T-cell (primary cell): ENCODE measurements at regions not wholly inside any gene's neighbourhood (a gene's known extent, or its start where the extent isn't known, plus 50 kb on each side); places are given as distances from the start of the nearest gene placed in this dataset.

Experiments used
- ATAC-seq, 4 experiments: fragments of 200-7000 bp in 3 of 4; fragments of 150-1000 bp in 1 of 4; cut with Tn5 transposase; replicated peaks in 1 of 4; 1 replicate in 3 of 4; 2 replicates in 1 of 4; pipeline ENCODE4 v1.10.0; 2021; ENCODE audit warnings: moderate library complexity in 3 of 4, mild to moderate bottlenecking in 2 of 4, moderate number of reproducible peaks in 1 of 4
- CTCF ChIA-PET, 2 donors: fragments of 300-600 bp; sonication (Branson Sonifier 250); formaldehyde crosslinking; loops; one replicate each; lab custom pipeline; 2022; ENCODE audit warnings: antibody characterized with exemption in 2 of 2; lab: Charles Lee
- POLR2A ChIA-PET, 2 donors: fragments of 300-600 bp; sonication (Branson Sonifier 250); formaldehyde crosslinking; loops; one replicate each; lab custom pipeline; 2022; ENCODE audit warnings: antibody characterized with exemption in 2 of 2; lab: Charles Lee
- DNase-seq, 35 experiments: peaks; one replicate each; pipeline versions ENCODE4 v3.0.0 to v3.0.0-alpha.2; 2013 to 2023
- H3K27ac ChIP-seq: one replicate; pipeline ENCODE4 v1.5.1; 2013; ENCODE audit warnings: low read length
- H3K27me3 ChIP-seq, 2 experiments: replicated peaks in 1 of 2; 1 replicate in 1 of 2; 2 replicates in 1 of 2; pipeline versions ENCODE4 v1.6.1 to v1.7.0; 2013; ENCODE audit warnings: low read length in 1 of 2, mixed read lengths in 1 of 2; ENCODE audit not compliant: control insufficient read depth in 2 of 2, insufficient read depth in 2 of 2; ENCODE audit errors: extremely low read depth in 1 of 2
- H3K36me3 ChIP-seq, 2 donors: 1 replicate in 1 of 2; 2 replicates in 1 of 2; pipeline versions ENCODE4 v1.6.1 to v1.7.0; 2013; ENCODE audit warnings: low read length in 1 of 2; ENCODE audit not compliant: control insufficient read depth in 2 of 2, insufficient read depth in 1 of 2; ENCODE audit errors: extremely low read depth in 1 of 2
- H3K4me1 ChIP-seq, 2 experiments: 1 replicate in 1 of 2; 2 replicates in 1 of 2; pipeline versions ENCODE4 v1.6.1 to v1.7.0; 2013; ENCODE audit warnings: low read length in 2 of 2, mixed read lengths in 1 of 2; ENCODE audit not compliant: insufficient read depth in 2 of 2, control insufficient read depth in 1 of 2; ENCODE audit errors: extremely low read depth in 1 of 2
- H3K4me3 ChIP-seq, 2 donors: 1 replicate in 1 of 2; 2 replicates in 1 of 2; pipeline versions ENCODE4 v1.5.1 to v1.7.0; 2013; ENCODE audit warnings: mild to moderate bottlenecking in 2 of 2, low read length in 1 of 2, moderate library complexity in 1 of 2; ENCODE audit not compliant: control insufficient read depth in 1 of 2; ENCODE audit errors: extremely low read depth in 1 of 2
- H3K9me3 ChIP-seq: 2 replicates; pipeline ENCODE4 v1.7.0; 2013
- H3K27ac Mint-ChIP-seq, 2 donors: one replicate each; pipeline ENCODE4 v1.8.0; 2020 to 2021; ENCODE audit warnings: mild to moderate bottlenecking in 2 of 2, mixed read lengths in 2 of 2
- H3K27me3 Mint-ChIP-seq, 2 donors: one replicate each; pipeline ENCODE4 v1.8.0; 2021 to 2022; ENCODE audit warnings: mixed read lengths in 2 of 2
- H3K36me3 Mint-ChIP-seq: one replicate; pipeline ENCODE4 v1.8.0; 2021; ENCODE audit warnings: mixed read lengths
- H3K4me1 Mint-ChIP-seq, 3 donors: one replicate each; pipeline ENCODE4 v1.8.0; 2020 to 2022; ENCODE audit warnings: mixed read lengths in 3 of 3, mild to moderate bottlenecking in 1 of 3
- H3K4me3 Mint-ChIP-seq, 3 donors: one replicate each; pipeline ENCODE4 v1.8.0; 2020 to 2022; ENCODE audit warnings: mild to moderate bottlenecking in 3 of 3, mixed read lengths in 3 of 3, moderate library complexity in 3 of 3
- H3K9me3 Mint-ChIP-seq, 3 donors: one replicate each; pipeline ENCODE4 v1.8.0; 2020 to 2022; ENCODE audit warnings: mixed read lengths in 3 of 3
- WGBS: methylation state at CpG from one replicate; pipeline ENCODE4 v1.1.5; 2013; ENCODE audit warnings: missing lambda C conversion rate; ENCODE audit not compliant: insufficient coverage; 5-methylcytosine and 5-hydroxymethylcytosine counted together

- H3K27ac ChIP-seq = no peak overlapping the region
- no peaks in the 10 kb centered on the region for H3K4me1 ChIP-seq
- no peak overlapping the region for H3K4me3 ChIP-seq
- 100% methylated on average over 3 of the region's 3 CpGs for WGBS
- DNase-seq (no peak), ATAC-seq (no peak)
- peaks cover 0 to 6% of the 10 kb centered on the region in 2 experiments for H3K27me3 ChIP-seq
- H3K9me3 Mint-ChIP-seq = no peaks in the 10 kb centered on the region
- ChIA-PET POLR2A (no interaction called here), CTCF (no interaction called here)
- no peaks in the 10 kb centered on the region for H3K36me3 ChIP-seq
- no peak overlapping the region for H3K4me3 Mint-ChIP-seq
- no peaks in the 10 kb centered on the region for H3K4me1 Mint-ChIP-seq
- peaks cover 36 to 45% of the 10 kb centered on the region in 2 donors for H3K27me3 Mint-ChIP-seq
- H3K27ac Mint-ChIP-seq = no peak overlapping the region
- H3K9me3 ChIP-seq = no peaks in the 10 kb centered on the region
- no peaks in the 10 kb centered on the region for H3K36me3 Mint-ChIP-seq
Observed at GRCh38 chr11:134879931-134880330, 467.9 kb upstream of the B3GAT1 start.

- no peak for ATAC-seq
- Histone ChIP-seq H3K9me3 (no peaks in the 10 kb centered on the region), H3K27ac (no peak overlapping the region), H3K4me3 (no peak overlapping the region), H3K27me3 (peaks cover 0 to 6% of the 10 kb centered on the region in 2 experiments), H3K36me3 (no peaks in the 10 kb centered on the region), H3K4me1 (no peaks in the 10 kb centered on the region)
- H3K9me3 Mint-ChIP-seq = no peaks in the 10 kb centered on the region
- DNase-seq = no peak
- WGBS = 71% methylated on average over 4 of the region's 4 CpGs
- no peaks in the 10 kb centered on the region for H3K4me1 Mint-ChIP-seq
- POLR2A ChIA-PET = no interaction called here
- H3K27ac Mint-ChIP-seq = no peak overlapping the region
- CTCF ChIA-PET = no interaction called here
- H3K36me3 Mint-ChIP-seq = no peaks in the 10 kb centered on the region
- peaks cover 38 to 48% of the 10 kb centered on the region in 2 donors for H3K27me3 Mint-ChIP-seq
- H3K4me3 Mint-ChIP-seq = no peak overlapping the region
Observed at GRCh38 chr11:134879341-134879740, 467.3 kb upstream of the B3GAT1 start.

- no peaks in the 10 kb centered on the region for H3K4me1 ChIP-seq
- H3K27me3 Mint-ChIP-seq = peaks cover 38 to 47% of the 10 kb centered on the region in 2 donors
- H3K4me1 Mint-ChIP-seq = no peaks in the 10 kb centered on the region
- H3K27ac Mint-ChIP-seq = no peak overlapping the region
- H3K4me3 Mint-ChIP-seq = no peak overlapping the region
- no peak for ATAC-seq
- no peaks in the 10 kb centered on the region for H3K36me3 Mint-ChIP-seq
- no peaks in the 10 kb centered on the region for H3K36me3 ChIP-seq
- H3K9me3 Mint-ChIP-seq = no peaks in the 10 kb centered on the region
- H3K4me3 ChIP-seq = no peak overlapping the region
- 58% methylated on average over 5 of the region's 6 CpGs for WGBS
- no peaks in the 10 kb centered on the region for H3K9me3 ChIP-seq
- peaks cover 0 to 6% of the 10 kb centered on the region in 2 experiments for H3K27me3 ChIP-seq
- H3K27ac ChIP-seq = no peak overlapping the region
- CTCF ChIA-PET = no interaction called here
- POLR2A ChIA-PET = no interaction called here
- DNase-seq = no peak
Observed at GRCh38 chr11:134878785-134879184, 466.7 kb upstream of the B3GAT1 start.

- Histone ChIP-seq H3K27me3 (no peaks in the 10 kb centered on the region), H3K36me3 (no peaks in the 10 kb centered on the region), H3K4me3 (no peak overlapping the region), H3K4me1 (no peaks in the 10 kb centered on the region), H3K9me3 (no peaks in the 10 kb centered on the region), H3K27ac (no peak overlapping the region)
- no peak for ATAC-seq
- Mint-ChIP-seq H3K36me3 (no peaks in the 10 kb centered on the region), H3K4me3 (no peak overlapping the region), H3K4me1 (no peaks in the 10 kb centered on the region), H3K9me3 (no peaks in the 10 kb centered on the region), H3K27ac (no peak overlapping the region), H3K27me3 (peaks cover 35 to 40% of the 10 kb centered on the region in 2 donors)
- 89% methylated on average over 3 of the region's 8 CpGs for WGBS
- CTCF ChIA-PET = no interaction called here
- POLR2A ChIA-PET = no interaction called here
- no peak for DNase-seq
Observed at GRCh38 chr11:134876226-134876625, 464.2 kb upstream of the B3GAT1 start.

GRCh38 chr11:134866981-134867675, 455.1 kb upstream of the B3GAT1 start:
- CTCF ChIA-PET = no interaction called here
- no peaks in the 10 kb centered on the region for H3K36me3 Mint-ChIP-seq

GRCh38 chr11:134866215-134866614, 454.2 kb upstream of the B3GAT1 start:
- H3K27ac ChIP-seq = no peak overlapping the region
- POLR2A ChIA-PET = no interaction called here
- H3K36me3 ChIP-seq = no peaks in the 10 kb centered on the region
- no peak overlapping the region for H3K4me3 ChIP-seq
- peaks cover 3 to 10% (median 4%) of the 10 kb centered on the region in 3 donors for H3K4me1 Mint-ChIP-seq
- no peaks in the 10 kb centered on the region for H3K9me3 Mint-ChIP-seq
- H3K9me3 ChIP-seq = no peaks in the 10 kb centered on the region
- no peaks in the 10 kb centered on the region for H3K36me3 Mint-ChIP-seq
- H3K27me3 ChIP-seq = peaks cover 0 to 5% of the 10 kb centered on the region in 2 experiments
- CTCF ChIA-PET = no interaction called here
- no peak overlapping the region for H3K4me3 Mint-ChIP-seq
- DNase-seq (no peak), ATAC-seq (no peak)
- H3K27me3 Mint-ChIP-seq = peaks cover 1 to 4% of the 10 kb centered on the region in 2 donors
- 84% methylated on average over 4 of the region's 6 CpGs for WGBS
- peaks cover 0 to 6% of the 10 kb centered on the region in 2 experiments for H3K4me1 ChIP-seq
- no peak overlapping the region for H3K27ac Mint-ChIP-seq

More at GRCh38 chr11:134866981-134867675, 455.1 kb upstream of the B3GAT1 start:
- Mint-ChIP-seq H3K4me3 (no peak overlapping the region), H3K4me1 (peaks cover 3 to 10% (median 4%) of the 10 kb centered on the region in 3 donors), H3K27ac (no peak overlapping the region), H3K27me3 (peaks cover 0 to 4% of the 10 kb centered on the region in 2 donors), H3K9me3 (no peaks in the 10 kb centered on the region)
- Histone ChIP-seq H3K36me3 (no peaks in the 10 kb centered on the region), H3K27ac (no peak overlapping the region), H3K4me1 (peaks cover 0 to 6% of the 10 kb centered on the region in 2 experiments), H3K4me3 (no peak overlapping the region), H3K9me3 (no peaks in the 10 kb centered on the region), H3K27me3 (peaks cover 0 to 5% of the 10 kb centered on the region in 2 experiments)
- ATAC-seq = peak in 1 of 4 experiments; percentile 12
- POLR2A ChIA-PET = no interaction called here
- 70% methylated on average over 3 of the region's 11 CpGs for WGBS
- DNase-seq = no peak
